MCF 10A (cell line): ENCODE measurements at regions not wholly inside any gene's neighbourhood (a gene's known extent, or its start where the extent isn't known, plus 50 kb on each side); places are given as distances from the start of the nearest gene placed in this dataset.

ENCODE experiments used
- BruUV-seq: library from RNA; stranded (reverse); fragments of 400-500 nt; replicated peaks from 2 replicates; lab custom pipeline; 2021; lab: Mats Ljungman, UMichigan
- CTCF ChIA-PET: fragments of 300-600 bp; sonication (Branson Sonifier 250); formaldehyde crosslinking; extraction: SDS; loops from one replicate; lab custom pipeline; 2021; ENCODE audit warnings: antibody characterized with exemption, inconsistent platforms; lab: Yijun Ruan, JAX
- POLR2A ChIA-PET: fragments of 300-600, 350-650 bp; sonication (Branson Sonifier 250); formaldehyde crosslinking; extraction: SDS; loops from one replicate; lab custom pipeline; 2020; ENCODE audit warnings: antibody characterized with exemption, inconsistent platforms; lab: Yijun Ruan, JAX
- DNase-seq: peaks from one replicate; pipeline ENCODE4 v3.0.0-alpha.2; 2018; ENCODE audit not compliant: unreplicated experiment
- H3K27ac Mint-ChIP-seq: one replicate; pipeline ENCODE4 v1.8.0; 2022; ENCODE audit warnings: mild to moderate bottlenecking, low read depth, mixed read lengths; ENCODE audit not compliant: unreplicated experiment
- H3K27me3 Mint-ChIP-seq: one replicate; pipeline ENCODE4 v1.8.0; 2022; ENCODE audit warnings: mixed read lengths; ENCODE audit not compliant: insufficient read depth, unreplicated experiment
- H3K36me3 Mint-ChIP-seq: one replicate; pipeline ENCODE4 v1.8.0; 2022; ENCODE audit warnings: mild to moderate bottlenecking, moderate library complexity, mixed read lengths; ENCODE audit not compliant: insufficient read depth, unreplicated experiment
- H3K4me1 Mint-ChIP-seq: one replicate; pipeline ENCODE4 v1.8.0; 2022; ENCODE audit warnings: mixed read lengths; ENCODE audit not compliant: insufficient read depth, unreplicated experiment
- H3K4me3 Mint-ChIP-seq: one replicate; pipeline ENCODE4 v1.8.0; 2022; ENCODE audit warnings: mild to moderate bottlenecking, moderate library complexity, mixed read lengths; ENCODE audit not compliant: unreplicated experiment
- H3K9me3 Mint-ChIP-seq: one replicate; pipeline ENCODE4 v1.8.0; 2022; ENCODE audit warnings: mixed read lengths; ENCODE audit not compliant: unreplicated experiment
- CTCF ChIP-seq: fragments of 200-600 bp; IDR thresholded peaks from one replicate; pipeline ENCODE4 v1.8.0; 2022; ENCODE audit warnings: antibody characterized with exemption, mild to moderate bottlenecking; ENCODE audit not compliant: unreplicated experiment
- intact Hi-C: fragments of 100-400 bp; cut with micrococcal nuclease; formaldehyde crosslinking; loops from 2 replicates; pipeline ENCODE4 v1.14.1; 2022

DNA sequence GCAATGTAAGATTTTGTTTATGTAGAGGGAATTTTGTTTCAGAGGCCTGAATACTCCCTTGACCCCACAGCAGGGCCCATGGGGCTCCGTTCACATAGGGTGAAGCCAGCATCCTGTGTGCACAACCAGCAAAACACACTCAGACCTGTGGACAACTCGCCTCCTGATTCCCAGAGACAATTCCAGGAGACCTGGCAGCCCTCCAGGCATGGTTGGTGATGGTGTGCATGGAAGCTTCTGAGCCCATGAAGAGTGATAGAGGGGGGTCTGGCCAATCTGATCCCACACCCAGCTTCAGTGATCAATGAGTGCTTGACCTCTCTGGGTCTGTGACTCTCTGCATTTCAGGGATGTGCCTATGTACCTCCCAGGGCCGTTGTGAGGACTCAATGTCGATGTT is 91.0 kb upstream of the RAB6C start:
- CTCF ChIA-PET = no interaction called here
- POLR2A ChIA-PET = no interaction called here
- H3K27me3 Mint-ChIP-seq = peaks cover 33% of the 10 kb centered on the region
- DNase-seq = no peak
- no peak overlapping the region for H3K4me3 Mint-ChIP-seq
- no peaks in the 10 kb centered on the region for H3K36me3 Mint-ChIP-seq
- no TSS peak for BruUV-seq
- TF ChIP-seq CTCF = no peak
- intact Hi-C loops = no loop called here
- H3K27ac Mint-ChIP-seq = no peak overlapping the region
- no peaks in the 10 kb centered on the region for H3K4me1 Mint-ChIP-seq
- no peaks in the 10 kb centered on the region for H3K9me3 Mint-ChIP-seq

- BruUV-seq = no TSS peak
- POLR2A ChIA-PET = interaction anchor here (0.6 kb wide), 1 partner anchor 9 kb away, joined by 3 read pairs; no protein-coding TSS in a partner anchor
- intact Hi-C loops = no loop called here
- CTCF ChIA-PET = no interaction called here
- no peaks in the 10 kb centered on the region for H3K4me1 Mint-ChIP-seq
- no peak overlapping the region for H3K27ac Mint-ChIP-seq
- H3K36me3 Mint-ChIP-seq = no peaks in the 10 kb centered on the region
- no peak for TF ChIP-seq CTCF
- no peak overlapping the region for H3K4me3 Mint-ChIP-seq
- peaks cover 33% of the 10 kb centered on the region for H3K27me3 Mint-ChIP-seq
- no peak for DNase-seq
- H3K9me3 Mint-ChIP-seq = no peaks in the 10 kb centered on the region
These were observed 90.6 kb upstream of the RAB6C start for GRCh38 chr2:129888896-129889295.

- no peak for DNase-seq
- Mint-ChIP-seq H3K9me3 (no peaks in the 10 kb centered on the region), H3K4me1 (no peaks in the 10 kb centered on the region), H3K27me3 (peaks cover 21% of the 10 kb centered on the region), H3K27ac (no peak overlapping the region), H3K36me3 (no peaks in the 10 kb centered on the region), H3K4me3 (no peak overlapping the region)
- intact Hi-C loops = no loop called here
- TF ChIP-seq CTCF = no peak
- POLR2A ChIA-PET = no interaction called here
- no TSS peak for BruUV-seq
- CTCF ChIA-PET = interaction anchor here (0.5 to 1.1 kb wide), 4 partner anchors 27 to 1153 kb away, joined by 3 to 4 read pairs (median 4); no protein-coding TSS in a partner anchor
These were observed 87.8 kb upstream of the RAB6C start for GRCh38 chr2:129891341-129892320.

DNA sequence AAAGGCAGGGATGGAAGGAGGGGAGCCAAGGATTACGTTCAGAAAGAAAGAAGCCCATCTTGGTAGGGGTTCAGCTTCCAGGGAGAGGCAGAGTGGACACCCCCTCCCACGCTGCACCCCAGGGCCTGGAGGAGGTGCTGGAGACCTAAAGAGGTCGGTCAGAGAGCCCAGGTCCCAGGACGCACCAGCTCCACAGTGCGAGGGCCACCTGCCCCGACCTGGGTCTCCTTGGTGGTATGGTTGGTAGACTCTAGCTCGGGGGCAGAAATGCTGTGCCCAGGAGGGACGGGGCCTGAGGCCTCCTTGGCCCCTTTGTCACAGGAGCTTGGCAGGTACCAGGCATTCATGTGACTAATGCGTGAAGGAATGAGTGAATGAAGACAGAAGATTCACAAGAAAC is 87.1 kb upstream of the RAB6C start:
- no TSS peak for BruUV-seq
- CTCF ChIA-PET = interaction anchor here (0.7 to 1.1 kb wide), 2 partner anchors 16 to 26 kb away, joined by 3 read pairs; no protein-coding TSS in a partner anchor
- H3K4me3 Mint-ChIP-seq = no peak overlapping the region
- no peaks in the 10 kb centered on the region for H3K4me1 Mint-ChIP-seq
- H3K9me3 Mint-ChIP-seq = no peaks in the 10 kb centered on the region
- H3K27ac Mint-ChIP-seq = no peak overlapping the region
- H3K36me3 Mint-ChIP-seq = no peaks in the 10 kb centered on the region
- POLR2A ChIA-PET = interaction anchor here (0.6 kb wide), 1 partner anchor 77 kb away, joined by 3 read pairs; no protein-coding TSS in a partner anchor
- DNase-seq = no peak
- no peak for TF ChIP-seq CTCF
- peaks cover 21% of the 10 kb centered on the region for H3K27me3 Mint-ChIP-seq
- intact Hi-C loops = no loop called here
